ENCODE measurements at regions not wholly inside any gene's neighbourhood (a gene's known extent, or its start where the extent isn't known, plus 50 kb on each side); places are given as distances from the start of the nearest gene placed in this dataset.
"Not testable (repeated sequence)": the region's sequence is repeated elsewhere in the genome, so short reads cannot be mapped to it uniquely, and the experiment has no call there.

- H3K4me3 ChIP-seq (ENCODE audit: control insufficient read depth in 1 of 2, extremely low read depth in 1 of 2, low read length in 1 of 2): no peak overlapping the region
- ChIA-PET POLR2A (no interaction called here), CTCF (no interaction called here)
- ATAC-seq (replicated peaks in 1 of 4): no peak
- H3K9me3 ChIP-seq: no peaks in the 10 kb centered on the region
- DNase-seq: no peak
- Mint-ChIP-seq H3K4me1 (no peaks in the 10 kb centered on the region), H3K4me3 (no peak overlapping the region), H3K36me3 (no peaks in the 10 kb centered on the region), H3K27ac (no peak overlapping the region), H3K9me3 (peaks cover 0 to 3% (median 0%) of the 10 kb centered on the region in 3 donors), H3K27me3 (peaks cover 16 to 25% of the 10 kb centered on the region in 2 donors)
- no peaks in the 10 kb centered on the region for H3K4me1 ChIP-seq (ENCODE audit: control insufficient read depth in 1 of 2, extremely low read depth in 1 of 2, insufficient read depth in 2 of 2, low read length in 2 of 2)
- no peak overlapping the region for H3K27ac ChIP-seq (ENCODE audit: low read length)
- WGBS (ENCODE audit: insufficient coverage): no CpG with 5 or more reads among the region's 2 CpGs
- peaks cover 0 to 5% of the 10 kb centered on the region in 2 experiments for H3K27me3 ChIP-seq (replicated peaks in 1 of 2; ENCODE audit: control insufficient read depth in 2 of 2, extremely low read depth in 1 of 2, insufficient read depth in 2 of 2, low read length in 1 of 2)
- H3K36me3 ChIP-seq (ENCODE audit: control insufficient read depth in 2 of 2, extremely low read depth in 1 of 2, insufficient read depth in 1 of 2, low read length in 1 of 2): no peaks in the 10 kb centered on the region
Measured at GRCh38 chr3:25056-25455, 171.5 kb upstream of the CHL1 start.

GRCh38 chr3:35985-36384, 160.6 kb upstream of the CHL1 start:
- H3K4me1 Mint-ChIP-seq; H3K4me3 Mint-ChIP-seq; H3K27me3 ChIP-seq (replicated peaks in 1 of 2; ENCODE audit: control insufficient read depth in 2 of 2, extremely low read depth in 1 of 2, insufficient read depth in 2 of 2, low read length in 1 of 2); H3K9me3 Mint-ChIP-seq; H3K27ac Mint-ChIP-seq; POLR2A ChIA-PET; H3K4me1 ChIP-seq (ENCODE audit: control insufficient read depth in 1 of 2, extremely low read depth in 1 of 2, insufficient read depth in 2 of 2, low read length in 2 of 2); H3K9me3 ChIP-seq; H3K4me3 ChIP-seq (ENCODE audit: control insufficient read depth in 1 of 2, extremely low read depth in 1 of 2, low read length in 1 of 2); DNase-seq; ATAC-seq (replicated peaks in 1 of 4); H3K27ac ChIP-seq (ENCODE audit: low read length); H3K27me3 Mint-ChIP-seq; CTCF ChIA-PET; H3K36me3 ChIP-seq (ENCODE audit: control insufficient read depth in 2 of 2, extremely low read depth in 1 of 2, insufficient read depth in 1 of 2, low read length in 1 of 2); H3K36me3 Mint-ChIP-seq: not testable (repeated sequence)
- no CpG with 5 or more reads among the region's 1 CpG for WGBS (ENCODE audit: insufficient coverage)

- H3K27ac ChIP-seq (ENCODE audit: low read length); H3K27me3 ChIP-seq (replicated peaks in 1 of 2; ENCODE audit: control insufficient read depth in 2 of 2, extremely low read depth in 1 of 2, insufficient read depth in 2 of 2, low read length in 1 of 2); ATAC-seq (replicated peaks in 1 of 4); H3K4me3 ChIP-seq (ENCODE audit: control insufficient read depth in 1 of 2, extremely low read depth in 1 of 2, low read length in 1 of 2); DNase-seq; H3K4me1 ChIP-seq (ENCODE audit: control insufficient read depth in 1 of 2, extremely low read depth in 1 of 2, insufficient read depth in 2 of 2, low read length in 2 of 2); H3K36me3 ChIP-seq (ENCODE audit: control insufficient read depth in 2 of 2, extremely low read depth in 1 of 2, insufficient read depth in 1 of 2, low read length in 1 of 2); H3K4me1 Mint-ChIP-seq; H3K4me3 Mint-ChIP-seq; H3K36me3 Mint-ChIP-seq; H3K9me3 Mint-ChIP-seq; POLR2A ChIA-PET; H3K9me3 ChIP-seq; H3K27ac Mint-ChIP-seq; CTCF ChIA-PET: not testable (repeated sequence)
- 0% methylated on average over 2 of the region's 9 CpGs for WGBS (ENCODE audit: insufficient coverage)
- peaks cover 19 to 21% of the 10 kb centered on the region in 2 donors for H3K27me3 Mint-ChIP-seq
Measured at GRCh38 chr3:42871-43744, 153.5 kb upstream of the CHL1 start.

DNA sequence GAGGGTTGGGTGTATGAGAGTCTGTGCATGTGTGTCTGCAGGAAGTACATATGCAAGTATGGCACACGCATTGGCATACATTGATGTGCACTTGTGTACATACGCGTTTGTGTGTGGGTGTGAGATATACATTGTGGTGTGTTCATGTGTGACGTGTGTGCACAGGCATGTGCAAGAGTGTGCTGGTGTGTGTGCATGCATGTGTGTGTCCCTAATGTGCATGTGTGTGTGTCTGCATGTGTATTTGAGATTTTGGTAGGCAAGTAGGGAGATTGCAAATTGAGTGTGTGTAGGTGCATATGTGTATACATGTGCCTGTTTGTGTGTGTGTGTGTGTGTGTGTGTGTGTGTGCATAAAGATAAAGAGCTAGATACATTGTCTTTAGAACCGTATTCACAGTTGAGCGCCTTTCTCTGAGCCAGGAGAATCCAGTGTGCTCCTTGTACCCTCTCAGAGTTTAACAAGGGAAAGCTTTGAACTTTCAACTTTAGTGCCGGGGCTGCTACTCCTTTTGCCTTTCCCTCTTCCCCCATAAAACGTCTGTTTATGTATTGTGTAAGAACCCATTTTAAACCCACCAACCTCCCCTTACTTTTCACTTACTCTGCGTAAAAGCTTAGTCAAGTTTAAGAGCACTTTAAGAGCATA, 152.4 kb upstream of the CHL1 start:
- no peaks in the 10 kb centered on the region for H3K4me1 ChIP-seq (ENCODE audit: control insufficient read depth in 1 of 2, extremely low read depth in 1 of 2, insufficient read depth in 2 of 2, low read length in 2 of 2)

DNA sequence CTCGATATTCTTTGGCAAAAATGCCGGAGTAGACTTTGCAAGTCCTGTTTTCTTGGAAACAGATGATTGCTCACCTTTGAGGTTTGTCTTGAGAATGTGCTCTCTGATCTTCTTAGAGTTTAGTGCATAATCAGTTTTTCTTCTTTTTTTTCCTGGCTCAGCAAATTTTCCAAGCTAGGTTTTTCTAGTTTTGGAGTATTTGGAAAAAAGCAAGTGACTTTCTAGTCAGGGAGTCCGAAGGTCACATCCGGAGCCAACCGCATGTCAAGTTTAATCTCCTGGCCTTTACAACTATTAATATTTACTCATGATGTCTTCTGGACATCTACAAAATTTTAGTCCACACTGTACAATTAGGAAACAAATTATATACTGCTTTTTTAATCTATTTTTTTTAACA, 151.6 kb upstream of the CHL1 start:
- H3K27ac Mint-ChIP-seq; H3K9me3 ChIP-seq; H3K4me1 ChIP-seq (ENCODE audit: control insufficient read depth in 1 of 2, extremely low read depth in 1 of 2, insufficient read depth in 2 of 2, low read length in 2 of 2); H3K4me3 ChIP-seq (ENCODE audit: control insufficient read depth in 1 of 2, extremely low read depth in 1 of 2, low read length in 1 of 2); CTCF ChIA-PET; H3K27me3 ChIP-seq (replicated peaks in 1 of 2; ENCODE audit: control insufficient read depth in 2 of 2, extremely low read depth in 1 of 2, insufficient read depth in 2 of 2, low read length in 1 of 2); H3K9me3 Mint-ChIP-seq; H3K4me1 Mint-ChIP-seq; H3K4me3 Mint-ChIP-seq; DNase-seq; ATAC-seq (replicated peaks in 1 of 4); H3K36me3 Mint-ChIP-seq; H3K36me3 ChIP-seq (ENCODE audit: control insufficient read depth in 2 of 2, extremely low read depth in 1 of 2, insufficient read depth in 1 of 2, low read length in 1 of 2); H3K27ac ChIP-seq (ENCODE audit: low read length); POLR2A ChIA-PET: not testable (repeated sequence)
- no CpG with 5 or more reads among the region's 5 CpGs for WGBS (ENCODE audit: insufficient coverage)
- peaks cover 21 to 24% of the 10 kb centered on the region in 2 donors for H3K27me3 Mint-ChIP-seq

More for the DNA sequence above, 152.4 kb upstream of the CHL1 start:
- Mint-ChIP-seq H3K27ac (no peak overlapping the region), H3K4me1 (no peaks in the 10 kb centered on the region), H3K36me3 (no peaks in the 10 kb centered on the region), H3K4me3 (no peak overlapping the region), H3K27me3 (peaks cover 22 to 23% of the 10 kb centered on the region in 2 donors), H3K9me3 (peaks cover 0 to 8% (median 0%) of the 10 kb centered on the region in 3 donors)
- ChIA-PET CTCF (no interaction called here), POLR2A (no interaction called here)
- ATAC-seq (replicated peaks in 1 of 4): no peak
- H3K36me3 ChIP-seq (ENCODE audit: control insufficient read depth in 2 of 2, extremely low read depth in 1 of 2, insufficient read depth in 1 of 2, low read length in 1 of 2): no peaks in the 10 kb centered on the region
- no peak for DNase-seq
- WGBS (ENCODE audit: insufficient coverage): 81% methylated on average over 4 of the region's 9 CpGs
- H3K27ac ChIP-seq (ENCODE audit: low read length): no peak overlapping the region
- H3K4me3 ChIP-seq (ENCODE audit: control insufficient read depth in 1 of 2, extremely low read depth in 1 of 2, low read length in 1 of 2): no peak overlapping the region
- no peaks in the 10 kb centered on the region for H3K9me3 ChIP-seq
- no peaks in the 10 kb centered on the region for H3K27me3 ChIP-seq (replicated peaks in 1 of 2; ENCODE audit: control insufficient read depth in 2 of 2, extremely low read depth in 1 of 2, insufficient read depth in 2 of 2, low read length in 1 of 2)

DNA sequence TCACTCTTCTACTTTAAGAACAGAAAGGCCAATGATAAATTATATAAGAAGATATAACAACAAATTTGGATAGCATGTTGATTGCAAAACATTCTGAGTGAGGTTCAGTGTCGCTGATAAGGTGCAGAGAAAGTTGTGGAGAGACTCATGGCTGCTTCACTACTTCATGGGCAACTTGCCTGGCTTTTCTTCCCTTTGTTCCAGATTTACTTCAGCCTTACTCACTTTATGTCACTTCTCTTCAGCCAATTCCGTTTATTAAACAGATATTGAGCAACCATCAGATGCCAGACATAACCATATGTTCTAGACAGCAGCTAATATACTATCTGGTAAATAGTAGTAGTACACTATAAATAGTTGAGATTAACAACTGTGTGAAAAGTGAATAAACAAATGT, 150.0 kb upstream of the CHL1 start:
- H3K27me3 Mint-ChIP-seq: peaks cover 21 to 24% of the 10 kb centered on the region in 2 donors
- H3K4me1 Mint-ChIP-seq: no peaks in the 10 kb centered on the region
- ChIA-PET POLR2A (no interaction called here), CTCF (no interaction called here)
- no peak overlapping the region for H3K27ac ChIP-seq (ENCODE audit: low read length)
- H3K4me3 Mint-ChIP-seq: no peak overlapping the region
- no peaks in the 10 kb centered on the region for H3K36me3 ChIP-seq (ENCODE audit: control insufficient read depth in 2 of 2, extremely low read depth in 1 of 2, insufficient read depth in 1 of 2, low read length in 1 of 2)
- no peaks in the 10 kb centered on the region for H3K4me1 ChIP-seq (ENCODE audit: control insufficient read depth in 1 of 2, extremely low read depth in 1 of 2, insufficient read depth in 2 of 2, low read length in 2 of 2)
- no peaks in the 10 kb centered on the region for H3K9me3 ChIP-seq
- H3K27me3 ChIP-seq (replicated peaks in 1 of 2; ENCODE audit: control insufficient read depth in 2 of 2, extremely low read depth in 1 of 2, insufficient read depth in 2 of 2, low read length in 1 of 2): no peaks in the 10 kb centered on the region
- H3K4me3 ChIP-seq (ENCODE audit: control insufficient read depth in 1 of 2, extremely low read depth in 1 of 2, low read length in 1 of 2): no peak overlapping the region
- no peak overlapping the region for H3K27ac Mint-ChIP-seq
- H3K36me3 Mint-ChIP-seq: no peaks in the 10 kb centered on the region
- no peak for ATAC-seq (replicated peaks in 1 of 4)
- peaks cover 0 to 9% (median 3%) of the 10 kb centered on the region in 3 donors for H3K9me3 Mint-ChIP-seq
- no CpG with 5 or more reads among the region's 2 CpGs for WGBS (ENCODE audit: insufficient coverage)
- no peak for DNase-seq
